ENCODE measurements at regions not wholly inside any gene's neighbourhood (a gene's known extent, or its start where the extent isn't known, plus 50 kb on each side); places are given as distances from the start of the nearest gene placed in this dataset.

- Histone ChIP-seq H3K4me3 (ENCODE audit: low read depth, low read length) (no peak overlapping the region), H3K27me3 (replicated peaks; ENCODE audit: control insufficient read depth, insufficient read depth, low read length) (no peaks in the 10 kb centered on the region; the same call in 1 of the 2 replicates), H3K9me3 (no peaks in the 10 kb centered on the region), H3K36me3 (ENCODE audit: control insufficient read depth, insufficient read depth, low read length) (no peaks in the 10 kb centered on the region), H3K4me1 (no peaks in the 10 kb centered on the region)
- no peak for DNase-seq
- H3K27me3 Mint-ChIP-seq (ENCODE audit: insufficient read depth, unreplicated experiment): no peaks in the 10 kb centered on the region
- no peaks in the 10 kb centered on the region for H3K4me1 Mint-ChIP-seq (ENCODE audit: low read depth, unreplicated experiment)
- no peaks in the 10 kb centered on the region for H3K9me3 Mint-ChIP-seq (ENCODE audit: unreplicated experiment)
- no peaks in the 10 kb centered on the region for H3K36me3 Mint-ChIP-seq (ENCODE audit: insufficient read depth, unreplicated experiment)
- intact Hi-C loops (cut with micrococcal nuclease; ENCODE audit: unreplicated experiment): no loop called here
- ChIA-PET POLR2A (no interaction called here), CTCF (no interaction called here)
- H3K4me3 Mint-ChIP-seq (ENCODE audit: unreplicated experiment): no peak overlapping the region
- no peak for TF ChIP-seq CTCF (IDR thresholded peaks at IDR 0.05; ENCODE audit: insufficient read depth in 1 of 2, low read depth in 1 of 2, low read length in 1 of 2, severe bottlenecking in 1 of 2, unreplicated experiment in 1 of 2)
- H3K27ac Mint-ChIP-seq (ENCODE audit: unreplicated experiment): no peak overlapping the region
- no TSS peak for BruUV-seq (replicated peaks)
Measured at GRCh38 chr7:88700725-88701124, 58.8 kb upstream of the ZNF804B start.

DNA sequence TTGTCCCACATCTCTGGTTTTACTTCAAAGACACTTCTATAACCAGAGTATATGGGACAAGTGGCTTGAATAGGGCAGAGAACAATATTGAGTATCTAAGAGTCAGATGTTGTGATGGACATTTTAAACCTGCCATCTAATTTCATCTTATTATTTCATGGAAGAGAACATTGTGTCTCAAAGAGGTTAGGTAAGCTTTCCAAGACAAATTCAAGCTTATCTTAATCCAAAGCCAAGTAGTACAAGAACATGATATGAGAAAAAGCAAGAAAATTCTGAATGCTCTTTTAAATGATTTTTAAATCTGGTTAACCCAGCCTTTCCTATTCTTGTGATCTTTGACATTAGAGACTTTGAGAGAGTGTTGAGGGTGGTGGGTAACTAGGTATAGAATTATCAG is 65.3 kb upstream of the ZNF804B start:
- H3K9me3 Mint-ChIP-seq (ENCODE audit: unreplicated experiment): no peaks in the 10 kb centered on the region
- H3K9me3 ChIP-seq: no peaks in the 10 kb centered on the region
- no peak overlapping the region for H3K4me3 ChIP-seq (ENCODE audit: low read depth, low read length)
- H3K36me3 ChIP-seq (ENCODE audit: control insufficient read depth, insufficient read depth, low read length): no peaks in the 10 kb centered on the region
- ChIA-PET POLR2A (no interaction called here), CTCF (no interaction called here)
- no peak for DNase-seq
- no peaks in the 10 kb centered on the region for H3K4me1 Mint-ChIP-seq (ENCODE audit: low read depth, unreplicated experiment)
- TF ChIP-seq CTCF (IDR thresholded peaks at IDR 0.05; ENCODE audit: insufficient read depth in 1 of 2, low read depth in 1 of 2, low read length in 1 of 2, severe bottlenecking in 1 of 2, unreplicated experiment in 1 of 2): no peak
- no peaks in the 10 kb centered on the region for H3K36me3 Mint-ChIP-seq (ENCODE audit: insufficient read depth, unreplicated experiment)
- H3K27me3 Mint-ChIP-seq (ENCODE audit: insufficient read depth, unreplicated experiment): no peaks in the 10 kb centered on the region
- H3K27ac Mint-ChIP-seq (ENCODE audit: unreplicated experiment): no peak overlapping the region
- intact Hi-C loops (cut with micrococcal nuclease; ENCODE audit: unreplicated experiment): no loop called here
- H3K4me1 ChIP-seq: no peaks in the 10 kb centered on the region
- H3K27me3 ChIP-seq (replicated peaks; ENCODE audit: control insufficient read depth, insufficient read depth, low read length): no peaks in the 10 kb centered on the region
- H3K4me3 Mint-ChIP-seq (ENCODE audit: unreplicated experiment): no peak overlapping the region
- BruUV-seq (replicated peaks): no TSS peak

GRCh38 chr7:88693131-88693530 is 66.4 kb upstream of the ZNF804B start:
- H3K4me1 ChIP-seq: no peaks in the 10 kb centered on the region
- H3K4me3 ChIP-seq (ENCODE audit: low read depth, low read length): no peak overlapping the region
- H3K27me3 ChIP-seq (replicated peaks; ENCODE audit: control insufficient read depth, insufficient read depth, low read length): no peaks in the 10 kb centered on the region
- no TSS peak for BruUV-seq (replicated peaks)
- no peaks in the 10 kb centered on the region for H3K27me3 Mint-ChIP-seq (ENCODE audit: insufficient read depth, unreplicated experiment)
- ChIA-PET CTCF (no interaction called here), POLR2A (no interaction called here)
- H3K27ac Mint-ChIP-seq (ENCODE audit: unreplicated experiment): no peak overlapping the region
- no peak overlapping the region for H3K4me3 Mint-ChIP-seq (ENCODE audit: unreplicated experiment)
- no peaks in the 10 kb centered on the region for H3K9me3 Mint-ChIP-seq (ENCODE audit: unreplicated experiment)
- H3K9me3 ChIP-seq: no peaks in the 10 kb centered on the region
- no peak for DNase-seq
- intact Hi-C loops (cut with micrococcal nuclease; ENCODE audit: unreplicated experiment): no loop called here
- H3K4me1 Mint-ChIP-seq (ENCODE audit: low read depth, unreplicated experiment): no peaks in the 10 kb centered on the region
- no peak for TF ChIP-seq CTCF (IDR thresholded peaks at IDR 0.05; ENCODE audit: insufficient read depth in 1 of 2, low read depth in 1 of 2, low read length in 1 of 2, severe bottlenecking in 1 of 2, unreplicated experiment in 1 of 2)
- H3K36me3 Mint-ChIP-seq (ENCODE audit: insufficient read depth, unreplicated experiment): no peaks in the 10 kb centered on the region
- H3K36me3 ChIP-seq (ENCODE audit: control insufficient read depth, insufficient read depth, low read length): no peaks in the 10 kb centered on the region
